MCF 10A (cell line): ENCODE measurements at regions not wholly inside any gene's neighbourhood (a gene's known extent, or its start where the extent isn't known, plus 50 kb on each side); places are given as distances from the start of the nearest gene placed in this dataset.

Experiments
- BruUV-seq: library from RNA; stranded (reverse); fragments of 400-500 nt; replicated peaks from 2 replicates; lab custom pipeline; 2021; lab: Mats Ljungman, UMichigan
- CTCF ChIA-PET: fragments of 300-600 bp; sonication (Branson Sonifier 250); formaldehyde crosslinking; extraction: SDS; loops from one replicate; lab custom pipeline; 2021; ENCODE audit warnings: antibody characterized with exemption, inconsistent platforms; lab: Yijun Ruan, JAX
- POLR2A ChIA-PET: fragments of 300-600, 350-650 bp; sonication (Branson Sonifier 250); formaldehyde crosslinking; extraction: SDS; loops from one replicate; lab custom pipeline; 2020; ENCODE audit warnings: antibody characterized with exemption, inconsistent platforms; lab: Yijun Ruan, JAX
- DNase-seq: peaks from one replicate; pipeline ENCODE4 v3.0.0-alpha.2; 2018; ENCODE audit not compliant: unreplicated experiment
- H3K27ac Mint-ChIP-seq: one replicate; pipeline ENCODE4 v1.8.0; 2022; ENCODE audit warnings: mild to moderate bottlenecking, low read depth, mixed read lengths; ENCODE audit not compliant: unreplicated experiment
- H3K27me3 Mint-ChIP-seq: one replicate; pipeline ENCODE4 v1.8.0; 2022; ENCODE audit warnings: mixed read lengths; ENCODE audit not compliant: insufficient read depth, unreplicated experiment
- H3K36me3 Mint-ChIP-seq: one replicate; pipeline ENCODE4 v1.8.0; 2022; ENCODE audit warnings: mild to moderate bottlenecking, moderate library complexity, mixed read lengths; ENCODE audit not compliant: insufficient read depth, unreplicated experiment
- H3K4me1 Mint-ChIP-seq: one replicate; pipeline ENCODE4 v1.8.0; 2022; ENCODE audit warnings: mixed read lengths; ENCODE audit not compliant: insufficient read depth, unreplicated experiment
- H3K4me3 Mint-ChIP-seq: one replicate; pipeline ENCODE4 v1.8.0; 2022; ENCODE audit warnings: mild to moderate bottlenecking, moderate library complexity, mixed read lengths; ENCODE audit not compliant: unreplicated experiment
- H3K9me3 Mint-ChIP-seq: one replicate; pipeline ENCODE4 v1.8.0; 2022; ENCODE audit warnings: mixed read lengths; ENCODE audit not compliant: unreplicated experiment
- CTCF ChIP-seq: fragments of 200-600 bp; IDR thresholded peaks from one replicate; pipeline ENCODE4 v1.8.0; 2022; ENCODE audit warnings: antibody characterized with exemption, mild to moderate bottlenecking; ENCODE audit not compliant: unreplicated experiment
- intact Hi-C: fragments of 100-400 bp; cut with micrococcal nuclease; formaldehyde crosslinking; loops from 2 replicates; pipeline ENCODE4 v1.14.1; 2022

DNA sequence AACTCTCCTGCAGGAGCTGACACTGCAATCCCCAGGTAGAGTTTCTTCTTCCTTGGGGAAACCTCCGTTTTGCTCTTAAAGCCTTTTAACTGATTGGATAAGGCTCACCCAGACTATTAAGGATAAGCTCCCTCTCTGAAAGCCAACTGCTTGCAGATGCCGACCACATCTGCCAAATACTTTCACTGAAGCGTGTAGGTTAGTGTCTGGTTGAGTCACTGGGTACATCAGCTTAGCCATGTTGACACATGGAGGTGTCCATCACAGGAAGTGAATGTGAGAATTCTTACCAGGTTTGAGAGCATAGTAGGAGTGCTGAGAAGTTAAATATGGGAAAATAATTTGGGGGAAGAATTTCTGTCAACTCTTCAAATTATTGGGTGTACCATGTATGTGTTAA is 202.0 kb downstream of the AJAP1 start:
- H3K9me3 Mint-ChIP-seq = peaks cover 18% of the 10 kb centered on the region
- POLR2A ChIA-PET = no interaction called here
- H3K27ac Mint-ChIP-seq = no peak overlapping the region
- H3K36me3 Mint-ChIP-seq = no peaks in the 10 kb centered on the region
- no TSS peak for BruUV-seq
- H3K4me3 Mint-ChIP-seq = no peak overlapping the region
- no peaks in the 10 kb centered on the region for H3K4me1 Mint-ChIP-seq
- TF ChIP-seq CTCF = no peak
- intact Hi-C loops = no loop called here
- no peaks in the 10 kb centered on the region for H3K27me3 Mint-ChIP-seq
- CTCF ChIA-PET = interaction anchor here (0.7 kb wide), 1 partner anchor 950 kb away, joined by 3 read pairs; no protein-coding TSS in a partner anchor
- no peak for DNase-seq

DNA sequence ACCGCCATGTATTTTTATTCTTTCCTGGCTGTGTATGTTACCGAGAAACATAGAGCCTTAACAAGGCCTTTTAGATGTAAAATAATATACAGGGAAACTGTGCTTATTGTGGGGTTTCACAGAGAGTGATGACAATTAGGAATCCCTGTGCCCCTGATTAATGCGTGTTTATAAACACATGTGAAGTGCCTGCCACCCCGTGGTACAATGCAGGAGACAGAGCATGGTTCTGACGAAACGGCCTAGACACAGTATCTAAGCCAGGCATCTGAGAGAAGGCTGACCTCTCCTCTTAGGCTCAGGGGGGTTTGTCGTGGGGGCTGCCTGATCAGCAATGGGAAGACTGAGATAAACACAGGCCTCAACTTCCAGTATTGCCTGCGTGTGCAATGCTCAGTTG is 200.0 kb downstream of the AJAP1 start:
- TF ChIP-seq CTCF = no peak
- no peak for DNase-seq
- intact Hi-C loops = no loop called here
- Mint-ChIP-seq H3K36me3 (no peaks in the 10 kb centered on the region), H3K4me3 (no peak overlapping the region), H3K27me3 (no peaks in the 10 kb centered on the region), H3K4me1 (no peaks in the 10 kb centered on the region), H3K27ac (no peak overlapping the region), H3K9me3 (peaks cover 22% of the 10 kb centered on the region)
- CTCF ChIA-PET = interaction anchor here (0.6 kb wide), 1 partner anchor 141 kb away, joined by 3 read pairs; no protein-coding TSS in a partner anchor
- POLR2A ChIA-PET = no interaction called here
- no TSS peak for BruUV-seq

DNA sequence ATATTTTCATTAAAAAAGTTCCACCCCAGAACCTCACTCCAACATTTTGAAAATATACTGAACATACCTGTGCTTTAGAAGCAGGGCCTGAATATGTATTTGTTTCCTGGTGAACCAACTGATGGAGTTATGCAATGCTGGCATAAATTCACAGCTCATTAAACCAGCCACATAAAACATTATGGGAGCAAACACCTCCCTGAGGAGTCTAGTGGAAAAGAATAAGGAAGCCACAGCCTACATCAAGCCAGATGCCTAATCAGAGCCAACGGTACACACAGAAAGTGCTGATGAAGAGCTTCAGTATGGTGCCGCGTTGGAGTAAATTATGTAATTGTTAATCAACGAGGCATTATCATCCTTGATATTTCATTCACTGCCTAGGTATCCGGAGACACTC is 199.5 kb downstream of the AJAP1 start:
- no peaks in the 10 kb centered on the region for H3K27me3 Mint-ChIP-seq
- no TSS peak for BruUV-seq
- no peak overlapping the region for H3K27ac Mint-ChIP-seq
- POLR2A ChIA-PET = no interaction called here
- H3K4me3 Mint-ChIP-seq = no peak overlapping the region
- peaks cover 26% of the 10 kb centered on the region for H3K9me3 Mint-ChIP-seq
- intact Hi-C loops = no loop called here
- no peaks in the 10 kb centered on the region for H3K36me3 Mint-ChIP-seq
- DNase-seq = no peak
- CTCF ChIA-PET = no interaction called here
- no peak for TF ChIP-seq CTCF
- no peaks in the 10 kb centered on the region for H3K4me1 Mint-ChIP-seq

GRCh38 chr1:4851385-4852065 is 197.1 kb downstream of the AJAP1 start:
- Mint-ChIP-seq H3K36me3 (no peaks in the 10 kb centered on the region), H3K27ac (no peak overlapping the region), H3K4me3 (no peak overlapping the region), H3K9me3 (peaks cover 42% of the 10 kb centered on the region), H3K27me3 (no peaks in the 10 kb centered on the region), H3K4me1 (no peaks in the 10 kb centered on the region)
- intact Hi-C loops = no loop called here
- ChIA-PET POLR2A (no interaction called here), CTCF (interaction anchor here (0.5 kb wide), 1 partner anchor 834 kb away, joined by 3 read pairs; no protein-coding TSS in a partner anchor)
- DNase-seq = no peak
- BruUV-seq = no TSS peak
- no peak for TF ChIP-seq CTCF
